WTC11 (cell line): ENCODE measurements at regions not wholly inside any gene's neighbourhood (a gene's known extent, or its start where the extent isn't known, plus 50 kb on each side); places are given as distances from the start of the nearest gene placed in this dataset.

Experiments
- NFE2L1 ChIP-seq: sonication (generic); formaldehyde crosslinking; IDR thresholded peaks from 2 replicates; pipeline ENCODE4 v1.8.1; 2023; ENCODE audit warnings: missing genetic modification reagents
- NR3C1 ChIP-seq: sonication (generic); formaldehyde crosslinking; conservative IDR thresholded peaks from 2 replicates; pipeline ENCODE4 v1.8.1; 2023; ENCODE audit warnings: low read depth, mild to moderate bottlenecking, missing genetic modification reagents

- TF ChIP-seq NFE2L1 (CRISPR knock-in tag) (no peak), NR3C1 (CRISPR knock-in tag) (no peak)
These were observed 206.0 kb downstream of the KIT start for GRCh38 chr4:54863571-54864255.
